ENCODE measurements at regions not wholly inside any gene's neighbourhood (a gene's known extent, or its start where the extent isn't known, plus 50 kb on each side); places are given as distances from the start of the nearest gene placed in this dataset.
"Not testable (repeated sequence)": the region's sequence is repeated elsewhere in the genome, so short reads cannot be mapped to it uniquely, and the experiment has no call there.

DNA sequence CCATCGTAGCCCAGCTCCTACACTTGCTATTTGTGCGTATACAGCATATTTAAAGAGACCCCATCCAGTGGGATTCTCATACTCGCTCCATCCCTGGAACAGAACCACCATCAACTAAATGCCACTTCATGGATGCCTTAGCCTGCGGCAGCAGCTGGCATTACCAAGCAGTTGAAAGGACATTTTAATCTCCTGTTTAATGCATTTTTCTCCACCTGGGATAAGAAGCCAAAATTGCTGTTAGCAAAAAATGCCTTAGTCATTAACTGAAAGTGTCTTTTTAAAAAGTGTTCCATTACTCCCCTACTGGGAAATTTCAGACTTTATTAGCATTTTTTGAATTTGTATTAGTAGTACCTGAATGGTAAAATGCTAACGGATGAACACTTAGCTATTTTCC is 662.6 kb upstream of the MEF2C start:
- no peak for FAIRE-seq

DNA sequence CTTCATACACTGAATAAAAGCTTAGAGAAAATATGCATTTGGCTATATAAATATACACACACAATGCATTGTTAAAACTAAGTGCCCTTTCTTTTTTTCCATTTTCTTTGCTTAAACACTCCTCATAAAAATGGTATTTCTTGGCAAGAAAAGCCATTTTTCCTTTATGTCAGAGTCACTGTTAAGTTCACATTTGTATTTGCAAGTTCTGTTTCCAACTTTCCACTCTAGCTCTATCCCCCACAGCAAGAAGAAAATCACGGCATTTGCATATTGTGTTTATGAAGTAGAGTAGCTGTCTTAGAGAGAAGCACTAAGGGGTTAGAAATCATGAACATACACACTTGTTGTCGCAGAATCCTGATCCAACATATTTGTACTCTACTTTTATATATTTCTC is 662.1 kb upstream of the MEF2C start:
- FAIRE-seq = no peak
- no peak for DNase-seq (ENCODE audit: extremely low spot score, insufficient read length, low read depth)

More for the DNA sequence above, 662.6 kb upstream of the MEF2C start:
- DNase-seq (ENCODE audit: extremely low spot score, insufficient read length, low read depth) = no peak

DNA sequence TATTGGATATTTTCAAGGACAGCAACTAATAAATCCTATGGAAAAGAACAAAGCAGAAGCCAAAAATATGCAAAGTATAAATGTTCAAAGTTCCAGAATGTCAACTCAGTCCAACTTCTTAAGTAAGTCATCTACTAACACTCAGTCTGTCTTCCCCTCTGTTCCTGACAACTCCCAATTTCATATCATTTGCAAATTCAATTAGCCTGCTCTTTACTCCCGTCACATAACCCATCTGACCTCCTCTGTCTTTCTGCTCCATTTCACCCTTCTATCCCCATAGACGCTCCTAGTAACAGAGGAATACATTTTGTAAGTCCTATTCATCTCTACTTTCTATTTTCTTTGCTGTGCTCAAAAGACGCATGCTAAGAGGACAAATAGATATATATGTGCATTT is 659.8 kb upstream of the MEF2C start:
- no peak for FAIRE-seq
- DNase-seq (ENCODE audit: extremely low spot score, insufficient read length, low read depth) = no peak

DNA sequence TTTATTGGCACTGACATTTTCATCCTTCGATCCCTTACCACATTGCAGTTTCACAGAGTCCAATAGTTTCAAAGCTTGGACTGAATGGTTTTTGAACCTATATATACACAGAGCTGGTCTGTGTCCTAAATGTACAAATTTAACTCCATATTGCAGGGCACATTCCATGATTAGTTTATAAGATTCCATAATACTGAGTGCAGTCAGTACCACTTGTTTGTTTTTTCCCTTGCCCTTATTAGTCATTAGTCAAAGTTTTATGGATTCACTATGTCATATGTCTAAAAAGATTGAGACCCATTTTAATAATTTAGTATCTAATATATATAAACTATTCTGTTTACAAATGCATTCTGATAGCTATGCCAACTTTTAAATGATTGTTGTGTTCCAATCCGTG is 654.8 kb upstream of the MEF2C start:
- no peak for FAIRE-seq

DNA sequence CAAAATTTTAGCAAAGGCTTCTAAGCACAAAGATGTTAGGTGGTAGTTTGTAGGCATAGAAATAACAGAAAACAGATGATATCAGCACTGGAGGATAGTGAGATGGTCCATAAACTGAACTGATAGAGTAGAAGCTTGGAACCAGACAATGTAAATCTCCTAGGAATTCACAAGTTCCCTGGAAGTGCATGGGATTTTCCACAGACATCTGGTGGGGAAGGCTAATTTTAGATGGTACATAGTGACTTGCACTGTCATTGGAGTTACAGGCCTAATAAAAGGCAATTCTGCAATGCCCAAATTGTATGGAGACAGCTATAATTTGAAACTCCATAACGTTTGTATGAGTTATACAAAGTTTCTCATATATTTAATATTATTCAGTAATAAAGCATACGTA is 653.0 kb upstream of the MEF2C start:
- DNase-seq (ENCODE audit: extremely low spot score, insufficient read length, low read depth) (no peak), FAIRE-seq (no peak)

More for the DNA sequence above, 654.8 kb upstream of the MEF2C start:
- no peak for DNase-seq (ENCODE audit: extremely low spot score, insufficient read length, low read depth)

DNA sequence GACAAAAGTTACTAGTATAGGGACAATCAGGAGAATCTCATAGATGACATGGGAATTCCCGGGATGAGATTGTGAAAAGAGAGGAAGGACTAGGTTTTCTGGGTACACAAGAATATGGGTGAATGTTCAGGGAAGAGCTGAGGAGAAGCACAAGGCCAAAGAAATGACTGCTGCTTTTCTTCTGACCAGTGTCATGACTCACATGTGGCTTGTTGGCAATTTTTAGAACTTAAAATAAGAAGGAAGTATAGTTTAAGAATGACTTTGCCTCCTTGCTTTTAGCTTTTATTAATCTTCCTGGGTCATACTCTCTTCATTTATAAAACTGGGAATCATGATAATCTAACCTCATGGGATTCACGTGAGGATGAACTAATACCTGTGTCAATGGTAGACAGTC is 652.4 kb upstream of the MEF2C start:
- FAIRE-seq (no peak), DNase-seq (ENCODE audit: extremely low spot score, insufficient read length, low read depth) (no peak)

DNA sequence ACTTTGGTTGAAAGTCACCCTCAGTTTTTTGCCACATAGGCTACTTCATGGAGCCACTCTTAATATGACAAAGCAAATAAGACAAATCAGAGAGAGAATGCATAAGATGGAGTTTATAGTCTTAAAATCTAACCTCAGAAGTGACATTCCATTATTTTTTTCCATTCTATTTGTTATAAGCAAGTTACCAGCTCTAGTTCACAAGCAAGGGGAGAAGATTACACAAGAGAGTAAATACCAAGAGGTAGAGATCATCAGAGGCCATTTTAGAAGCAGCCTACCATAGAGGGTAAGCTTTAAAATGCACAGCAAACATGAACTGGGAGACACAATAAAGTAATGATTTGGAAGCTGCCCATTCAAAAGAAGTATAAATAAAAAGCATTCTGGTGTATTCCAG is 651.3 kb upstream of the MEF2C start:
- FAIRE-seq = no peak
- no peak for DNase-seq (ENCODE audit: extremely low spot score, insufficient read length, low read depth)

DNA sequence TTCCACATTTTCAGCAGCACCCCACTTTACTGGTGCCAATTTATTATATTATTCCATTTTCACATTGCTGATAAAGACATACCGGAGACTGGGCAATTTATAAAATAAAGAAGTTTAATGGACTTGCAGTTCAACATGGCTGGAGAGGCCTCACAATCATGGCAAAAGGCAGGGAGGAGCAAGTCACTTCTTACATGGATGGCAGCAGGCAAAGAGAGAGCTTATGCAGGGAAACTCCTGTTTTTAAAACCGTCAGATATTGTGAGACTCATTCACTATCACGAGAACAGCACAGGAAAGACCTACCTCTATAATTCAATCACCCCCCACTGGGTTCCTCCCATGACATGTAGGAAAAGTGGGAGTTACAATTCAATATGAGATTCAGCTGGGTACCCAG is 641.8 kb upstream of the MEF2C start:
- FAIRE-seq = no peak
- DNase-seq (ENCODE audit: extremely low spot score, insufficient read length, low read depth) = no peak

DNA sequence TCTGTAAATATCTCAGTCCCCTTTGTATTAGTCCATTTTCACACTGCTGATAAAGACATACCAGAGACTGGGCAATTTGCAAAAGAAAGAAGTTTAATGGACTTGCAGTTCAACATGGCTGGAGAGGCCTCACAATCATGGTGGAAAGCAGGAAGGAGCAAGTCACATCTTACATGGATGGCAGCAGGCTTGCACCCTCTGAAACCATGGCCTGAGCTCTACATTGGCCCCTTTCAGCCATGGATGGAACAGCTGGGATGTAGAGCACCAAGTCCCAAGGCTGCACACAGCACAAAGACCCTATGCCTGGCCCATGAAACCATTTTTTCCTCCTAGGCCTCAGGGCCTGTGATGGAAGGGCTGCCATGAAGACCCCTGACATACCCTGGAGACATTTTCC is 640.9 kb upstream of the MEF2C start:
- not testable (repeated sequence) for FAIRE-seq; DNase-seq (ENCODE audit: extremely low spot score, insufficient read length, low read depth)

DNA sequence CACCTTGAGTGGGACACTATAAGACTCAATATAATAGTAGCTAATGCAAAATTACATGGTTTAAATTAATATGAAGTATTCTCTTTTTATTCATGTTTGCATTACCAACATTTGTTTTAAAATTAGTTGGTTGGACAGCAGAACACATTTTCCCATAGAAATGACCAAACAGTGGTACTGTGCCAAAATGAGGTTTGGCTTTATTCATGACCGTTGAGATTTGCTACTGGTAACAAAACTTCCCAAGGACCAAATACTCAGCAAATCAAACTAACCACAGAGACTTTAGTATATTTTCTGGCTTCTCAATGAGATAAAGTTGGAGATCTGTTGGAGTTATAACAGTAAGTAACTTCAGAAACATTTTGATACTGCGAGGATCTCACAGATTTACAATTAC is 637.8 kb upstream of the MEF2C start:
- DNase-seq (ENCODE audit: extremely low spot score, insufficient read length, low read depth) = no peak
- FAIRE-seq = no peak

DNA sequence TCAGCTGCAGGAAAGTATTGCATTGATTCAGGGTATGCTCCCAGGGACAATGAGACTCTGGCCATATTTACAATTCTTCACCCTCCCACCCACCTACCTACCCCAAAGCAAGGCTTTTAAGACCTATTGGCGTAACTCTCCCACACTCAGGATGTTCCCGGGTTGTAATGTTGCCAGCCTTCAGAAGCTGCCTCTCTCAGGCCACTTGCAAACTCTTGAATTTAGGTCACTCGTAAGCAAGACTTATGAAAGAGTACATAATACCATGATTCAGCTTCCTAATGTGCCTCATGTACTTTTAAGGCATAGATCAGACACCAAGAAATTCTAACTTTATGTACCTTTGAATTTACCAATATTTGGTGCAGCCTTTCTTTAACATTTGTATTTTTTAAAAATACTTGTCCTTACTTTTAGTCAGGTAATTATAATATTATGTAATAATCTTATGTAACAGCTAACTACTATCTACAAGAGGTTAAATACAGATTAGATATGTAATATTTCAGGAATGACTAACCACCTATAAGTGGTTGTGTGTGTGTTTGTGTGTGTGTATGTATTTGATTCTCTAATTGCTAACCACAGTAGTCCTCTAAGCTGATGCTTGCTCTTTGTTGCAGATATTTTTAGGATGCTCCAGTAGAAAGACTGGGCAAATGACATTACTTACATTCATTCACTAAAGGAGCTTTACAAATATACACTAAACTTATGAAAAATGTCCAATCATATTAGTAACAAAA is 630.5 kb upstream of the MEF2C start:
- DNase-seq (ENCODE audit: extremely low spot score, insufficient read length, low read depth) = no peak
- FAIRE-seq = no peak

DNA sequence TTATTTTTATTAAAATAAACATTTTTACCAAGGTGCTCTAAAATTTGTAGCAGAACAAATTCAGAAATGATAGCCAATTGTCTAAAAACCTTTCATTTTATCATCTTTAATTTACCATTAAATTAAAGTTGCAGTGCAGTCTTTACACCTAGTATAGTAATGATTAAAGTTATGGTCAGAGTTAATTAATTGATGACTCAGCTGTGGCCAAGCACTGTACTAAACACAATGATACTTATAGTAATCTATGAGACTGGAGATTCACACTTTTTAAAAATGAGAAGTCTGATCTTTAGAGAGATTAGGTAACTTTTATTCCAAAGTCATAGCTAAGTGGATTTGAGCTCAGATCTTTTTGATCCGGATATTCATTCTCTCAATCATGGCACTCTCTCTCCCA is 621.1 kb upstream of the MEF2C start:
- FAIRE-seq (no peak), DNase-seq (ENCODE audit: extremely low spot score, insufficient read length, low read depth) (no peak)

DNA sequence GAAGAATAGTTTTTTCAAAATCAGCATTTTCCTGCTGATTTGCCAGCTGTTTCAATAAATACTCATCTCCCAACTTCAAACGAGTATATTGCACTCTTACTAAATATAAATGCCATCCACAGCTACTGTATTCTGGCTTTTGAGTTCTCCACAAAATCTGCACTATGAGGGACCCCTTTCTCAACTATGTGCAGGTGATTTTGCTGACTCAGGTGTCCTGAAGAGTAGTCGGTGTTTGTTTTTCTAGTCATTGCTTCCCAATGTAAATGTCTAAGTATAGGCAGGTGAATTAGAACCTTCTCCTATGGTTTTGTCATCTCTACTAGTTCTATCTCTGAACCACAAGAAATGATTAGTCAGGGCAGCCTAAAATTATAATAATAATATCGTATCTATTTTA is 616.8 kb upstream of the MEF2C start:
- DNase-seq (ENCODE audit: extremely low spot score, insufficient read length, low read depth) (no peak), FAIRE-seq (no peak)

DNA sequence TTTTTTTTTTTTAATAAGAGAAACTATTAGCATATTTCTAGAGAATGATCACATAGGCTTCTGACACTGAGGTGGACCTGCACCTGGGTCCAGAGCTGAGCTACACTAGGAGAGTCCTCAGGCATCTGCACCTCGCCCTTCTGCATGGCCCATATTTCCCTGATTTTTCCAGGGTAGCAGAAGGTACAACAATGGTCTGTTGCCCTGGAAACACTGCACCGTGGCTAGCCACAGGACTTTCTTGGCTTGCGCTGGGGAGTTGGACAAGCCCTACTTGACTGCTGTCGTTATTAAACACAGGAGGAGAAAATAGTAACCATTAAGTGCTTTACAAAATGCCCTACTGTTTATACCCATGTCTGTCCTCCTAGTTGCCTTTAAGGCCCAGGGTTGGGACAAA is 615.7 kb upstream of the MEF2C start:
- DNase-seq (ENCODE audit: extremely low spot score, insufficient read length, low read depth) (no peak), FAIRE-seq (no peak)

DNA sequence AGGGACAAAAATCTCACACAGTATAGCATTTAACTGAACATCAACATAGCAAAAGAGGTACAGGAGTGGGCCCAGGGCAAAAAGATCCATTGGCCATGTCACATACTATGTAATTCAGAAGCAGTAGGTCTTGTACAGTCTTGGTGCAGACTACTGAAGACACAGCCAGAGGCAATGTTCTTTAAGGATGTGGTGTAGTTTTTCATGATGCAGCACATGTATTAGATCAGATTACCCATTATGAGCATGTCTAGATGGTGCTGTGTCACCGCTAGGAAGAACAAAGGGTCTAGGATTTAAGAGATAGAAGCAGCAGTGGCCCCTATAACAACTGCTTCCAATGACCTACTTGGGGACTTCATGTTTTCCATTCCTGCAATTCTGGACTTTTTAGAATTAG is 610.4 kb upstream of the MEF2C start:
- FAIRE-seq = no peak
- DNase-seq (ENCODE audit: extremely low spot score, insufficient read length, low read depth) = no peak

DNA sequence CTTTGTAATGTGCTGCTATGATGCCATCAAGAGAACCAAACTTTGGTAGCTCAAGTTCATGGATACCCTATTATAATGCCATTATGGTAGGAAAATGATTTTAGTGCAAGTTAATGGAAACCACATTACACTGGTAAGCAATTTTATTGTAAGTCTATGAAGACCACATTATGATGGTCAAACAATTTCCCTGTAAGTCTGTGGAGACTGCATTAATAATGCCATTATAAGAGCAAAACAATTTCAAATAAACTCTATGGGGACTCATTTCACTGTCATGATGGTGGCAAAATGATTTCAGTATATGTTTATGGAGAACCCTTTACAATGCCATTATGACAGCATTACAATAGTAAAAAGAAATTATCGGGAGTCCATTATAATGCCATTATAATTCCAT is 602.0 kb upstream of the MEF2C start:
- no peak for FAIRE-seq
- DNase-seq (ENCODE audit: extremely low spot score, insufficient read length, low read depth) = no peak

DNA sequence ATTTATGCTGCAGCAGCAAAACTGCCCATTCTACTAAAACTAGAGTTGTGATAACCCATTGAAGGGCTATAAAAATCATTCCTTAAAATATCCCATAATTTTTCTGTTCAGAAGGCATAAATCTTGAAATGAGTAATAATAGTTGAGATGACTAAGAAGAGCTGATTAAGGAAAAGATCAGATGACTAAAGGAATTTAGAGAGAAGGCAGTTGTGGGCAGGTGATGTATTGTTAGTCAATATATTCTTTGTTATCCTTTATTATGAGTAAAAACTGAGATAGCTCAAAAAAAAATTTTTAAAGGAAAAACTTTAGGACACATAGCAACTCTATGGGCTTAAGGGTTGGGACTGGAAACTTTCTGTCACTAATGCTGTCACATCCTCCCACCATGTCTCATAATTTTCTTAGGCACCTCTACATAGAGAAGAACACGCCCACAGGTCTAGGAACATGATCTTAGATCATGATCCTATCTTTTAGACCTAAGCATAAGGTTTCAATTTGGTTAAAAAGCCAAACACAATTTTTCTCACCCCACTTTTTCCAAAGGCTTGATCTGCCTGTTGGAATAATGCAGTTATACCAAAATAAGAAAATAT is 597.5 kb upstream of the MEF2C start:
- DNase-seq (ENCODE audit: extremely low spot score, insufficient read length, low read depth) (no peak), FAIRE-seq (no peak)

DNA sequence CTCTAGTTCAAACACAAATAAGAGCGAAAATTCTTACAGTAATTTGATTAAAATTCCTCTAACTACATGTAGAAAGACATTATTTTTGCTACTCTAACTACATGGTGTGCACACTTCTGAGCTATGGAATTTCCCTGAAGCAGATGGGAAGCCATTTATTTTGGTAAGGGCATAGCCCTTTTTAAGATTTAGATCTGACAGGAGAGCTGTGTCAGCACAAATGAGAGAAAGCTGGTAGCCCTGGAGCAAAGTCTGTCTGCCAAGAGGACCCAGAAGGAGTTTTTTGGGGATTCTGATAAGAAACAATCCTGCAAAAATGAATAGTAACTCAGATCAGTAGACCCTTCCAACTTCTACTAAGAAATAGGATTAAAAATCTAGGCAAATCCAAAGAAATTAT is 595.9 kb upstream of the MEF2C start:
- DNase-seq (ENCODE audit: extremely low spot score, insufficient read length, low read depth) (no peak), FAIRE-seq (no peak)

DNA sequence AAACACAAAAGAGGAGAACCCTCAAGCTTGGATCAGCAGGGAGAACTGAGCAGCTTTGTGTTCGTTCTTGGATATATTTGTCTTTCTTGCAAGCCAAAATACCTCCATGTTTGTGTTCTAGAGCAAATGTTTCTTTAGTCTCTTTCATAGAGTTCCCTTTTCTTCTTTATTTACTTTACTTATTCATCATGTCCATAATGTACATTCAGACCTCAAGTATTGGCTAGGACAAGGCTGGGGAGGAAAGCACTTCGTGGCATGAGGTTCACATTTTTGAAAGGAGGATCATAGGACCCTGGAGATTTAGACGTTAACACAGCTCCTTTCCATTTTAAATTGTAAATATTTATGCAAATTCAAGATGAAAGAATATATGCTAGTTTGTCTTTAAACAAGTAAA is 590.2 kb upstream of the MEF2C start:
- DNase-seq (ENCODE audit: extremely low spot score, insufficient read length, low read depth) = no peak
- FAIRE-seq = no peak

DNA sequence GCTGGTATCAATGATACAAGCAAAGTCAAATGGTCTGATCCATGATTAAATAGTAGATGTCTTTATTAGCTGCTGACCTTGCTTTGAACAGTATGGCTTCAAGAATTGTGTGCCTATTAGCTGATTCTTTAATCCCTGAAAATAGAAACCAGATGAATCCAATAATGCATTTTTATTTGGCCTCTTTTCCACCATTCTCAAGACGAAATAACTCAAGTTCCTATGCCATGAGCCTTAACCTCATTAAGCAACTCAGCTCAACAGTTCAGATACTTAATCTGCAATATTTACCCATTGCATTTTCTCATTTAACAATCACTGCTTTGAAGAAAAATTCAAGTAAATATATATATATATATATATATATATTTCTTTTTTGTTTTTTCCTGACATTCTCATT is 588.6 kb upstream of the MEF2C start:
- DNase-seq (ENCODE audit: extremely low spot score, insufficient read length, low read depth) = no peak

DNA sequence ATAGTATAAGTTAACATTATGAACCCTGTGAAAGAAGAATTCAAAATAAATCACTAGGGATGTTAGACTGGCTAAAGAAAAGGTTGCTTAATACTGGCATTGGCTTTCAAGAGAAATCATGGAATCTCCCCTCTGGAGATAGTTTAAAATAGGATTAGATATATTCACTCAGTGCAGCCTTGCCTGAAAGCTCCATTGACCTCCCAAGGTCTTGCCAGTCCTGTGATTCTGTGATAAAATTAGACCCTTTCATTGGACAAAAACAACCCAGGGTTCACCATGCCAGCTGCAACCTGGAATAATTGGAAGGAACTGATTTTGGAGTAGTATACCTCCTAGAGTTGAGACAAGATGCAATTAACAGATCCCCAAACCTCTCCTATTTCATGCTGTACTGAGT is 588.1 kb upstream of the MEF2C start:
- FAIRE-seq (no peak), DNase-seq (ENCODE audit: extremely low spot score, insufficient read length, low read depth) (no peak)

More for the DNA sequence above, 588.6 kb upstream of the MEF2C start:
- FAIRE-seq = no peak

DNA sequence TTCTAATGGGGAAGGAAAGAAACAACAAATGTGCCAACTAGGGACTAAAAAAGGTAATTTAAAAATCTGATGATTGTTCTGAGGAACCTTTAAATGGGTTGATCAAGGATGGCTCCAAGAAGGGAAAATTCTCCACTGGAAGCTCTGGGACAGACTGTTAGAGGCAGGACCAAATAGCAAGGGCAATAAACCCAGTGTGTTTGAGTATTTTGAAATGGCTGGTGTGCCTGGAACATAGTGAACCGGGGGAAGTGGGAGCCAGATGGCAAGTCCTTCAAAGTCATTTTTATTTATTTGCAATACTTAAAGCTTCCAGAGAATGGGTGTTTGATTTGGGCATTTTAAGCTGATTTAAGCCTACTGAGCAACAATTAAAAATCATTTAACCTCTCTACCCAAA is 587.7 kb upstream of the MEF2C start:
- DNase-seq (ENCODE audit: extremely low spot score, insufficient read length, low read depth) (no peak), FAIRE-seq (no peak)
